ENCODE measurements at regions not wholly inside any gene's neighbourhood (a gene's known extent, or its start where the extent isn't known, plus 50 kb on each side); places are given as distances from the start of the nearest gene placed in this dataset.

DNA sequence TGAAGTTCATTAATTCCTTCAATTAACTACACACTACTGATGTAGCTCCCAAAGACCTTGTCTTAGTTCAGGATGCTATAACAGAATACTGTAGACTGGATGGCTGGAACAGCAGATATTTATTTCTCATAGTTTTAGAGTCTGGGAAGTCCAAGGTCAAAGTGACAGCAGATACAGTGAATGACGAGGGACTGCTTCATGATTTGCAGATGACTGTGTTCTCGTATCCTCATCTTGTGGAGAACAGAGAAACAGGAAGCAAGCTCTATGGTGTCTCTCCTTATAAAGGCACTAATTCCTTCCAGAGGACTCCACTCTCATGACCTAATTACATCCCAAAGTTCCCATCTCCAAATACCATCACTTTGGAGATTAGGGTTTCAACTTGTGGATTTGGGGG lies 65.6 kb upstream of the MAP1B start:
- DNase-seq (ENCODE audit: low spot score), result no peak
- peaks cover 0 to 10% of the 10 kb centered on the region in 2 donors for H3K4me1 ChIP-seq (ENCODE audit: control insufficient read depth in 1 of 2, low read depth in 2 of 2)
- H3K36me3 ChIP-seq, result no peaks in the 10 kb centered on the region
- H3K9me3 ChIP-seq, result no peaks in the 10 kb centered on the region
- H3K4me3 ChIP-seq, result no peak overlapping the region
- no peak for ATAC-seq (ENCODE audit: insufficient number of reproducible peaks, low FRiP score, low read depth)
- TF ChIP-seq, protein P1, sequence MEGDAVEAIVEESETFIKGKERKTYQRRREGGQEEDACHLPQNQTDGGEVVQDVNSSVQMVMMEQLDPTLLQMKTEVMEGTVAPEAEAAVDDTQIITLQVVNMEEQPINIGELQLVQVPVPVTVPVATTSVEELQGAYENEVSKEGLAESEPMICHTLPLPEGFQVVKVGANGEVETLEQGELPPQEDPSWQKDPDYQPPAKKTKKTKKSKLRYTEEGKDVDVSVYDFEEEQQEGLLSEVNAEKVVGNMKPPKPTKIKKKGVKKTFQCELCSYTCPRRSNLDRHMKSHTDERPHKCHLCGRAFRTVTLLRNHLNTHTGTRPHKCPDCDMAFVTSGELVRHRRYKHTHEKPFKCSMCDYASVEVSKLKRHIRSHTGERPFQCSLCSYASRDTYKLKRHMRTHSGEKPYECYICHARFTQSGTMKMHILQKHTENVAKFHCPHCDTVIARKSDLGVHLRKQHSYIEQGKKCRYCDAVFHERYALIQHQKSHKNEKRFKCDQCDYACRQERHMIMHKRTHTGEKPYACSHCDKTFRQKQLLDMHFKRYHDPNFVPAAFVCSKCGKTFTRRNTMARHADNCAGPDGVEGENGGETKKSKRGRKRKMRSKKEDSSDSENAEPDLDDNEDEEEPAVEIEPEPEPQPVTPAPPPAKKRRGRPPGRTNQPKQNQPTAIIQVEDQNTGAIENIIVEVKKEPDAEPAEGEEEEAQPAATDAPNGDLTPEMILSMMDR (IDR thresholded peaks at IDR 0.05), result no peak
- no peaks in the 10 kb centered on the region for H3K27me3 ChIP-seq (replicated peaks; ENCODE audit: insufficient read depth)
- H3K27ac ChIP-seq, result no peak overlapping the region

- Histone ChIP-seq H3K4me1 (ENCODE audit: control insufficient read depth in 1 of 2, low read depth in 2 of 2) (peaks cover 0 to 5% of the 10 kb centered on the region in 2 donors), H3K36me3 (no peaks in the 10 kb centered on the region), H3K9me3 (no peaks in the 10 kb centered on the region), H3K27me3 (replicated peaks; ENCODE audit: insufficient read depth) (no peaks in the 10 kb centered on the region), H3K4me3 (no peak overlapping the region), H3K27ac (no peak overlapping the region)
- TF ChIP-seq, protein P1 (IDR thresholded peaks at IDR 0.05), result no peak
- DNase-seq (ENCODE audit: low spot score) (no peak), ATAC-seq (ENCODE audit: insufficient number of reproducible peaks, low FRiP score, low read depth) (no peak)
Observed at GRCh38 chr5:72042097-72042496, 65.2 kb upstream of the MAP1B start.

DNA sequence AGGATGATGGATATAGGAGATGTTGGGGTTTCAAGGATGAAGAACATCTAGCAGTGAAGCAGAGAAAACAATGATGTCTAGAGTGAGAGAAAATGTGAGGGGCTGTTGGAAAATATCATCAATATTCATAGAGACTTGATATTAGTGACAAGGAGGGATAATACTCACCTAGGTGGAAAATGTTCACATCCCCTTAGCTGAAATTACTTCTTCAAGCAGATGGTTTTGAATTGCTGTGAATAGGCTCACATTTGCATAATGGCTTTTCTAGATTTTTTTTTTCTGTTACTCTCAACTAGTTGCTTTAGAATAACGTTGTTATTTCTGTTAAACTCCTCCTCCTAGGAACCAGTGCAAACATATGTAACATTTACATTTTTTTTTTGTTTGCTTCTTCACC lies 61.6 kb upstream of the MAP1B start:
- Histone ChIP-seq H3K36me3 (no peaks in the 10 kb centered on the region), H3K4me1 (ENCODE audit: control insufficient read depth in 1 of 2, low read depth in 2 of 2) (no peaks in the 10 kb centered on the region), H3K9me3 (no peaks in the 10 kb centered on the region), H3K27ac (no peak overlapping the region), H3K4me3 (no peak overlapping the region), H3K27me3 (replicated peaks; ENCODE audit: insufficient read depth) (no peaks in the 10 kb centered on the region)
- DNase-seq (ENCODE audit: low spot score) (no peak), ATAC-seq (ENCODE audit: insufficient number of reproducible peaks, low FRiP score, low read depth) (no peak)
- TF ChIP-seq, protein P1 (IDR thresholded peaks at IDR 0.05), result no peak

DNA sequence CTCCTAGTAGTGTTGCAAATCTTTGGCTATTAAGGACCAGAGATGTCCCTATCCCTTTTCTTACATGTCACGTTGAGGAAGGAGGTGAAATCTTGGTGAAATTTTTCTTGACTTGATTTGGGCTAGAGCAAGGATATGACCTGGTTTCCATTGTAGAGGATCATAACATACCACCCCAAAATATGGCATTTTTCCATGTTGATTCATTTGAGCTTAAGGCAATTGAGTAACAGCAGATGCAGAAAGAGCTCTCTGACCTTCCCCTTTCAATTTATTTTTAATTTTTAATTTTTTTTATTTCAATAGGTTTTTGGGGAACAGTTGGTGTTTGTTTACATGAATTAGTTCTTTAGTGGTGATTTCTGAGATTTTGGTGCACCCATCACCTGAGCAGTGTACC lies 61.2 kb upstream of the MAP1B start:
- ATAC-seq (ENCODE audit: insufficient number of reproducible peaks, low FRiP score, low read depth) (no peak), DNase-seq (ENCODE audit: low spot score) (no peak)
- H3K27ac ChIP-seq, result no peak overlapping the region

DNA sequence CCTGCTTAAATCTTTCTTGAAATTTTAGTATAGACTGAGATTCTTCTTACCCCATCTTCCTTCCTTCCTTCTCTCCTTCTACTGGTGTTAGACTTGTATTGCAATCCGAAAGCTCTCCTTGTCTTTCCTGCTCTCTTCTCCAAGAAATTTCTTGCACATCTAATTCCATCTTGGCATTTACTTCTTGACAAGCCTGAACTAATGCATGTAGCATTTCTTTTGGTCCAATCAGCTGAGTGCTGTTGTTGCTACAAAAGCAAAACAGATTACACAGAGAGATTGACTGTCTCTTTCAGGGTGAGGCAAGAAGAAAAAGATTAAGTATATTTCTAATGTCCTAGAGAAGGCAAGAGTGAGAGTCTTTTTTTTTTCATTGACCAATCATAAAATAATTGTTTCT lies 51.6 kb upstream of the MAP1B start:
- no peaks in the 10 kb centered on the region for H3K27me3 ChIP-seq (replicated peaks; ENCODE audit: insufficient read depth)

More for the DNA sequence above, 61.2 kb upstream of the MAP1B start:
- no peaks in the 10 kb centered on the region for H3K4me1 ChIP-seq (ENCODE audit: control insufficient read depth in 1 of 2, low read depth in 2 of 2)
- H3K4me3 ChIP-seq, result no peak overlapping the region
- TF ChIP-seq, protein P1 (IDR thresholded peaks at IDR 0.05), result no peak
- H3K36me3 ChIP-seq, result no peaks in the 10 kb centered on the region
- H3K9me3 ChIP-seq, result no peaks in the 10 kb centered on the region
- no peaks in the 10 kb centered on the region for H3K27me3 ChIP-seq (replicated peaks; ENCODE audit: insufficient read depth)

More for the DNA sequence above, 51.6 kb upstream of the MAP1B start:
- Histone ChIP-seq H3K27ac (no peak overlapping the region), H3K9me3 (no peaks in the 10 kb centered on the region), H3K4me3 (no peak overlapping the region), H3K4me1 (ENCODE audit: control insufficient read depth in 1 of 2, low read depth in 2 of 2) (no peaks in the 10 kb centered on the region), H3K36me3 (no peaks in the 10 kb centered on the region)
- ATAC-seq (ENCODE audit: insufficient number of reproducible peaks, low FRiP score, low read depth), result no peak
- TF ChIP-seq, protein P1 (IDR thresholded peaks at IDR 0.05), result no peak
- DNase-seq (ENCODE audit: low spot score), result no peak
